ENCODE measurements at regions not wholly inside any gene's neighbourhood (a gene's known extent, or its start where the extent isn't known, plus 50 kb on each side); places are given as distances from the start of the nearest gene placed in this dataset.
"Not testable (repeated sequence)": the region's sequence is repeated elsewhere in the genome, so short reads cannot be mapped to it uniquely, and the experiment has no call there.

- H3K4me3 ChIP-seq; H3K4me1 ChIP-seq; H3K36me3 ChIP-seq; intact Hi-C loops (cut with DNase I); H3K27ac ChIP-seq; H3K9me3 ChIP-seq; DNase-seq: not testable (repeated sequence)
- peaks cover 0 to 12% (median 0%) of the 10 kb centered on the region in 4 donors for H3K27me3 ChIP-seq
- 66 to 78% methylated on average over 3 of the region's 3 CpGs for WGBS, 2 donors
Measured at GRCh38 chr17:21470422-21470821, 94.3 kb downstream of the KCNJ12 start.

- no peaks in the 10 kb centered on the region for H3K9me3 ChIP-seq
- H3K27me3 ChIP-seq = peaks cover 0 to 15% (median 0%) of the 10 kb centered on the region in 4 donors
- H3K36me3 ChIP-seq = no peaks in the 10 kb centered on the region
- no peak overlapping the region for H3K4me3 ChIP-seq
- no peaks in the 10 kb centered on the region for H3K4me1 ChIP-seq
- no peak for TF ChIP-seq POLR2A (IDR thresholded peaks at IDR 0.05)
- 60 to 100% methylated on average over 1 of the region's 1 CpG for WGBS, 2 donors
- intact Hi-C loops (cut with DNase I) = no loop called here
- no peak for DNase-seq
- no peak overlapping the region for H3K27ac ChIP-seq
Measured at GRCh38 chr17:21470861-21471260, 94.7 kb downstream of the KCNJ12 start.

- peaks cover 0 to 48% (median 0%) of the 10 kb centered on the region in 4 donors for H3K27me3 ChIP-seq
- intact Hi-C loops (cut with DNase I) = no loop called here
- no peak overlapping the region for H3K27ac ChIP-seq
- no peaks in the 10 kb centered on the region for H3K4me1 ChIP-seq
- TF ChIP-seq CTCF (IDR thresholded peaks at IDR 0.05) (no peak), POLR2A (IDR thresholded peaks at IDR 0.05) (no peak)
- no peak overlapping the region for H3K4me3 ChIP-seq
- WGBS, 2 donors = 65 to 89% methylated on average over 3 of the region's 5 CpGs
- no peaks in the 10 kb centered on the region for H3K36me3 ChIP-seq
- peaks cover 0 to 11% (median 6%) of the 10 kb centered on the region in 3 donors for H3K9me3 ChIP-seq
- no peak for DNase-seq
Measured at GRCh38 chr17:21474815-21475214, 98.7 kb downstream of the KCNJ12 start.

- WGBS, 2 donors = 63 to 78% methylated on average over 7 to 8 of the region's 8 CpGs
- intact Hi-C loops (cut with DNase I) = no loop called here
Measured at GRCh38 chr17:21475571-21475970, 99.4 kb downstream of the KCNJ12 start.

GRCh38 chr17:21476867-21477266, 100.7 kb downstream of the KCNJ12 start:
- no peaks in the 10 kb centered on the region for H3K4me1 ChIP-seq
- intact Hi-C loops (cut with DNase I) = no loop called here
- no peak for TF ChIP-seq CTCF (IDR thresholded peaks at IDR 0.05)
- H3K27me3 ChIP-seq = peaks cover 0 to 57% (median 0%) of the 10 kb centered on the region in 4 donors
- DNase-seq = no peak
- no peak overlapping the region for H3K4me3 ChIP-seq
- H3K9me3 ChIP-seq = peaks cover 0 to 11% (median 6%) of the 10 kb centered on the region in 3 donors
- H3K36me3 ChIP-seq = no peaks in the 10 kb centered on the region
- WGBS, 2 donors = 69 to 80% methylated on average over 1 to 5 of the region's 11 CpGs
- no peak overlapping the region for H3K27ac ChIP-seq

More at GRCh38 chr17:21475571-21475970, 99.4 kb downstream of the KCNJ12 start:
- Histone ChIP-seq H3K36me3 (no peaks in the 10 kb centered on the region), H3K27ac (no peak overlapping the region), H3K4me1 (no peaks in the 10 kb centered on the region), H3K27me3 (peaks cover 0 to 55% (median 0%) of the 10 kb centered on the region in 4 donors), H3K9me3 (peaks cover 0 to 11% (median 6%) of the 10 kb centered on the region in 3 donors), H3K4me3 (no peak overlapping the region)
- TF ChIP-seq CTCF (IDR thresholded peaks at IDR 0.05) = no peak
- DNase-seq = no peak

- peaks cover 0 to 46% (median 0%) of the 10 kb centered on the region in 4 donors for H3K27me3 ChIP-seq
- H3K4me3 ChIP-seq = no peak overlapping the region
- no peak for DNase-seq
- H3K27ac ChIP-seq = no peak overlapping the region
- WGBS, 2 donors = 35 to 39% methylated on average over 9 of the region's 9 CpGs
- H3K9me3 ChIP-seq = peaks cover 0 to 11% (median 6%) of the 10 kb centered on the region in 3 donors
- TF ChIP-seq CTCF (IDR thresholded peaks at IDR 0.05) (no peak), POLR2A (IDR thresholded peaks at IDR 0.05) (no peak)
- no peaks in the 10 kb centered on the region for H3K4me1 ChIP-seq
- intact Hi-C loops (cut with DNase I) = no loop called here
- no peaks in the 10 kb centered on the region for H3K36me3 ChIP-seq
Measured at GRCh38 chr17:21482189-21482865, 106.2 kb downstream of the KCNJ12 start.

- DNase-seq; intact Hi-C loops (cut with DNase I); H3K9me3 ChIP-seq; H3K4me3 ChIP-seq; H3K27ac ChIP-seq; H3K36me3 ChIP-seq; H3K4me1 ChIP-seq: not testable (repeated sequence)
- 84% methylated on average over 2 of the region's 2 CpGs; no CpG with 5 or more reads in 1 of the 2 donors for WGBS, 2 donors
- peaks cover 0 to 19% (median 0%) of the 10 kb centered on the region in 4 donors for H3K27me3 ChIP-seq
Measured at GRCh38 chr17:21488043-21488442, 111.9 kb downstream of the KCNJ12 start.

Data from esophagus squamous epithelium (tissue), 5 donors.